Femur (tissue), 1 donor: ENCODE measurements at regions not wholly inside any gene's neighbourhood (a gene's known extent, or its start where the extent isn't known, plus 50 kb on each side); places are given as distances from the start of the nearest gene placed in this dataset.
"Not testable (repeated sequence)": the region's sequence is repeated elsewhere in the genome, so short reads cannot be mapped to it uniquely, and the experiment has no call there.

ENCODE experiments used
- DNase-seq: peaks from one replicate; pipeline ENCODE4 v3.0.0-alpha.2; 2017

- DNase-seq = no peak
These were observed 82.2 kb upstream of the RNU2-1 start for GRCh38 chr17:43315858-43316521.

- DNase-seq = no peak
These were observed 81.6 kb upstream of the RNU2-1 start for GRCh38 chr17:43315369-43315768.

- DNase-seq = peak; percentile 31
These were observed 80.8 kb upstream of the RNU2-1 start for GRCh38 chr17:43314611-43315011.

- peak; percentile 18 for DNase-seq
These were observed 78.2 kb upstream of the RNU2-1 start for GRCh38 chr17:43312011-43312410.

- DNase-seq = peak; percentile 19
These were observed 75.9 kb upstream of the RNU2-1 start for GRCh38 chr17:43309505-43310332.

GRCh38 chr17:43308999-43309398 is 75.2 kb upstream of the RNU2-1 start:
- no peak for DNase-seq

- not testable (repeated sequence) for DNase-seq
These were observed 71.0 kb upstream of the RNU2-1 start for GRCh38 chr17:43304792-43305191.

- DNase-seq = not testable (repeated sequence)
These were observed 69.3 kb upstream of the RNU2-1 start for GRCh38 chr17:43303049-43303448.

GRCh38 chr17:43299300-43300076 is 65.7 kb upstream of the RNU2-1 start:
- DNase-seq = not testable (repeated sequence)

GRCh38 chr17:43289670-43290069 is 55.9 kb upstream of the RNU2-1 start:
- not testable (repeated sequence) for DNase-seq

GRCh38 chr17:43283606-43284005 is 49.8 kb upstream of the RNU2-1 start:
- not testable (repeated sequence) for DNase-seq
